ENCODE measurements at regions not wholly inside any gene's neighbourhood (a gene's known extent, or its start where the extent isn't known, plus 50 kb on each side); places are given as distances from the start of the nearest gene placed in this dataset.
"Not testable (repeated sequence)": the region's sequence is repeated elsewhere in the genome, so short reads cannot be mapped to it uniquely, and the experiment has no call there.

GRCh38 chr14:95597784-95598211 is 62.9 kb downstream of the GLRX5 start:
- DNase-seq = peak; percentile 87

DNA sequence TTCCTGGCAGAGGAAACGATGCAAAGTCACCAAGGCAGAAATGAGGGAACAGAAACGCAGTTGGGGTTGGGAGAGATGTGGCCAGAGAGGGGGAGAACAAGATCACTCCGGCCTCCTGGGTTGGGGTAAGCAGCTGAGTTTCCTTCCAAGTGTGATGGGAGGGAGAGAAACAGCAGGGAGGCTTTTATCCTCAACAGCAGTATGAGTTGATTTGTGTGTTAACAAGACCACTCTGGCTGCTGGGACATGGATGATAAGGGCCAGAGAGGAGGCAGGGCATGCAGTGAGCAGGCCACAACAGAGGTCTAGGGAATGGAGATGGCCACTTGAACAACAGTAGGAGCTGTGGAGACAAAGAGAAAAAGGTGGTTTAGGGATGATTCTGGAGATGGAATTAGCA is 66.8 kb downstream of the GLRX5 start:
- no peak for DNase-seq

- no peak for DNase-seq
These were observed 68.6 kb downstream of the GLRX5 start for GRCh38 chr14:95603415-95603814.

- no peak for DNase-seq
These were observed 71.4 kb downstream of the GLRX5 start for GRCh38 chr14:95606266-95606665.

GRCh38 chr14:95608637-95609235 is 73.9 kb downstream of the GLRX5 start:
- no peak for DNase-seq

DNA sequence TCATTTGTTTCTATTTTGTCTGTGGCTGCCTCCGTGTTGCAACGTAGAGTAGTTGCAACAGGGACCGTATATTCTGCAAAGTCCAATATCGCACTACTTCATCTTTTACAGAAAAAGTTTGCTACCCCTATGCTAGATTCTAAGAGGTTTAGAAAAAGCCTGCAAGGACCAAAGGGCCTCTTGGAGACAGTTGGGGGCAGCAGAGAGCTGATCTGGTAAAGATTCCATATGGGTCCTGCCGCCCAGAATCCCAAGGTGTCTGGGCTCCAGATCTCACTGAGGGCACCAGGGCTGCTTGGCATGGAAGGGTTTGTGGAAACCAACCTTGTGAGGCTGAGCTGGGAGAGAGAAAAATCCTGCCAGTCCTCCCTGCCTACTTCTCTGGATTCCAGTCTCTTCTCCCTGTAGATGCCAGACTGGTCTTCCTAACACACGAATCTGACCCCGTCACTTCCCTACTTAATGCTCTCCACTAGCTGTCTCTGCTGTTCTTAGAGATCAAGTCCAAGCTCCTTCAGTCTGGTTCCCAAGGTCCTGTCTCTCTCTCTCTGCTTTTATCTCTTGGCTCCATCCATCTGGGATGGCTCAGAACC is 74.6 kb downstream of the GLRX5 start:
- DNase-seq = peak; percentile 50

DNA sequence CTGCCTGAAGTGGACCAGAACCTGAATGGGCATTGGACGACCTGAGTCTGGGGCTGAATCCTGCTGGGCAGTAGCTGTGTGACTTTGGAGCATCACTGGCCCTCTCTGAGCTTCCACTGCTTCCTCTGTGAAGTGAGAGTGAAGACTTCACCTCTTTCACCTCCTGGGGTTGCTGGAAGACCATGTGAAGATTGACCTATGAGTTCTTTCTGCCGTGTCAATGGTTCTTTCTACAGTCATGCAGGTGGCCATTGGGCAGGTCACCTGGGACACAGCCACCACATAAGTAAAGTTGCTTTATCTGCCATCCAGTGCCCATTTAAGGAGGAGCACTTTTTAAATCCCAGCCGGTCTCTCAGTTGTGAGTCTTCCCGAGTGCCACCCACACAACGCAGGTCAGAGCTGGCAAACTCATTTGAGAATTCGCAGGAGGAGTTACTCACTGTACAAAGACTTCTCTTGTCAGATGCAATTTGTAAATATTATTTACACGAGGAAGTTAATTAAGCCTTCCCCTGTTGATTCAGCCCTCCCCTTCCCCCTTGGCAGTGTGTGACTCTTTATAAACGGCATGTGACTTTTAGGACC is 74.8 kb upstream of the TCL1B start:
- DNase-seq = no peak

- DNase-seq = no peak
These were observed 71.9 kb upstream of the TCL1B start for GRCh38 chr14:95614349-95614748.

GRCh38 chr14:95616745-95617144 is 69.5 kb upstream of the TCL1B start:
- DNase-seq = no peak

GRCh38 chr14:95619785-95620417 is 66.3 kb upstream of the TCL1B start:
- no peak for DNase-seq

GRCh38 chr14:95620659-95621059 is 65.6 kb upstream of the TCL1B start:
- peak; percentile 13 for DNase-seq

DNA sequence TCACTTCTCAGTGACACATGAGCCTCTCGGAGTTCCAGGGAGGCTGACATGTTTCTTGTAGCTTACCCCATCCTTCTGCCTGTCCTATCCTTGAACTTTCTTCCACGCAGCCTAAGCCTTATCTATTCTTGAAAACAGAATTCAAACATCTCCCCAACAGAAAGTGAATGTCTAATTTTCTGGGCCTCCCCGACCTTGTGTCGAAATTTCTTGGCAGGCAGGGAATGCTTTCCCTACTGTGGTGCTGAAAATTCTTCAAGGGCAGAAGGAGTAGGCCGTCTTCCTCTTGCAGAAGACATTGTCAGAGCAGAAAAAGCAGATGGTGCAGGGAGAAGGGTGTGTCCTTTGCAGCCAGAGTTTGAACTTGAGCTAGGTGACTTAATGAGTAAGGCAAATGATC is 63.0 kb upstream of the TCL1B start:
- no peak for DNase-seq

- not testable (repeated sequence) for DNase-seq
These were observed 60.5 kb upstream of the TCL1B start for GRCh38 chr14:95625710-95626109.

GRCh38 chr14:95635051-95635450 is 51.2 kb upstream of the TCL1B start:
- DNase-seq = no peak

Data from NCI-H1092 (cell line).